ENCODE measurements at regions not wholly inside any gene's neighbourhood (a gene's known extent, or its start where the extent isn't known, plus 50 kb on each side); places are given as distances from the start of the nearest gene placed in this dataset.

DNA sequence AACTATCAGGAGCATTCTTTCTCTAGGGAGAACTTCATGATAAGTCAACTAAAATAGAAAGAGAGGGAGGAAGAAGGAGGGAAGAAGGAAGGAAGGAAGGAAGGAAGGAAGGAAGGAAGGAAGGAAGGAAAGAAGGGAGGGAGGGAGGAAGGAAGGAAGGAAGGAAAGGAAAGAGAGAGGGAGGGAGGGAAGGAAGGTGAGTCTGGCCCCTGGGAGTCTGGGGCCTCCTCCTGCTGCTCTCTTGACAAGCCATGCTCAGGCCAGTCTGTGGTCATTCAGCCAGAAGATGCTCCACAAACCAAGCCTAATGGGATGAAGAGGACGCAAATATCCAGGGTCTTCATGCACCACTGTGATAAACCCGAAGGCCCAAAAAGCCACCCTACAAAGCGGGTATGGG, 216.4 kb upstream of the AGAP1 start:
- no peak overlapping the region for H3K4me3 ChIP-seq
- no peaks in the 10 kb centered on the region for H3K27me3 ChIP-seq
- TF ChIP-seq EP300 (IDR thresholded peaks at IDR 0.05) (no peak), CTCF (IDR thresholded peaks at IDR 0.05) (no peak), POLR2AphosphoS5 (IDR thresholded peaks at IDR 0.05) (no peak), POLR2A (IDR thresholded peaks at IDR 0.05) (no peak)
- no peak overlapping the region for H3K27ac ChIP-seq
- H3K9me3 ChIP-seq, result no peaks in the 10 kb centered on the region
- 96 to 97% methylated on average over 3 of the region's 3 CpGs for WGBS, 2 donors
- DNase-seq, result no peak
- no peaks in the 10 kb centered on the region for H3K4me1 ChIP-seq
- intact Hi-C loops (cut with DNase I), result no loop called here
- H3K36me3 ChIP-seq, result no peaks in the 10 kb centered on the region

DNA sequence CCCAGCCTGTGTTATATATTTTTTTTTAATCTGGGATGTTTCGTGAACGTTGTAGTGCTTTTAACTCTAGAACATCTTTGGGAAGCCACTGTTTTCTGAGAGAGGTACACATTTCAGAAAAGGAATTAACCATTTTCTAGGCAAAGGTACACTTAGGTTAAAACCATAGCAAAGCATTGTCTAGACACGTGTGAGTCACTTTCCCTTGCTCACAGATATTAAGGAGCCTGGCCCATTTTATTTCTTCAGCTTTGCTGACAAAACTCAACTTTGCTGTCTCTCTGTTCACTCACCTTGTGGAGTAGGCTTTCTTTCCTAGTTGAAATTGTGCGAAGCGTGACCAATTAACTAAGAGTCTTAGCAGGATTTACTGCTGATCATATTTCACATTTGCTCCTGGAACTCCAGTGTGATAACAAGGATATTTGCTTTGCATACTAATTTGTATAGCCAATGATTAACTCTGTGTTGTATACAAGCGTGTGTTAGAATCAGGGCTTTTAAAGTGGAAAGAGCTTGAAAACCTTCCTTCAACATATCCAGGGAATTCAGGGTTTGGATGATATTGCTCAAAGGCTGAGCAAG, 215.0 kb upstream of the AGAP1 start:
- TF ChIP-seq POLR2A (IDR thresholded peaks at IDR 0.05) (no peak), EP300 (IDR thresholded peaks at IDR 0.05) (no peak), CTCF (IDR thresholded peaks at IDR 0.05) (no peak), POLR2AphosphoS5 (IDR thresholded peaks at IDR 0.05) (no peak)
- Histone ChIP-seq H3K27me3 (no peaks in the 10 kb centered on the region), H3K9me3 (no peaks in the 10 kb centered on the region), H3K4me1 (no peaks in the 10 kb centered on the region), H3K36me3 (no peaks in the 10 kb centered on the region), H3K4me3 (no peak overlapping the region), H3K27ac (no peak overlapping the region)
- intact Hi-C loops (cut with DNase I), result no loop called here
- DNase-seq, result no peak
- WGBS, 2 donors, result 41 to 80% methylated on average over 6 of the region's 6 CpGs

DNA sequence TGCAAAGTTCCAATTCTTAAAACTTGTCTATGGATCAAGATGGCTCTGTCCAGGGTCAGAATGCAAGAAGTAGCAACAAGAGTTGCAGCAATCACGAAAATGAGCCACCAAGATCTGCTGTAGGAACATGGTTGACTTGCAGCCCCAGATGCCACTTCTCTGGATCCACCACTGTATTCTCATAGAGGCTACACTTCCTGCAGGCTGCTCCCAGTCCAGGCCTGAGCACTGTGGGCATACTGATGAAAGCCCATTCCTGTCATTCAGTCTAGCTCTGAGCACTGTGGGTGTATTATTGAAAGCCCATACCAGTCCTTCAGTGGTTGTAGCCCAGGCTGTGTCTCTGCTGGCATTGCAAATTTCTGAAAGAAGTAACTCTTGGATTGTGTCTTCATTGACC, 213.9 kb upstream of the AGAP1 start:
- no peaks in the 10 kb centered on the region for H3K9me3 ChIP-seq
- H3K4me1 ChIP-seq, result no peaks in the 10 kb centered on the region
- no peak for DNase-seq
- no peak for TF ChIP-seq EP300 (IDR thresholded peaks at IDR 0.05)
- TF ChIP-seq POLR2A (IDR thresholded peaks at IDR 0.05), result no peak
- no peak for TF ChIP-seq CTCF (IDR thresholded peaks at IDR 0.05)
- no peak for TF ChIP-seq POLR2AphosphoS5 (IDR thresholded peaks at IDR 0.05)
- no peaks in the 10 kb centered on the region for H3K36me3 ChIP-seq
- H3K27ac ChIP-seq, result no peak overlapping the region
- no peaks in the 10 kb centered on the region for H3K27me3 ChIP-seq
- H3K4me3 ChIP-seq, result no peak overlapping the region
- 86 to 97% methylated on average over 1 of the region's 1 CpG for WGBS, 2 donors
- intact Hi-C loops (cut with DNase I), result no loop called here

GRCh38 chr2:235283246-235283645, 210.6 kb upstream of the AGAP1 start:
- H3K27ac ChIP-seq, result no peak overlapping the region
- no peak overlapping the region for H3K4me3 ChIP-seq
- no peaks in the 10 kb centered on the region for H3K4me1 ChIP-seq
- no peaks in the 10 kb centered on the region for H3K36me3 ChIP-seq
- TF ChIP-seq CTCF (IDR thresholded peaks at IDR 0.05), result no peak
- no peak for TF ChIP-seq EP300 (IDR thresholded peaks at IDR 0.05)
- no peak for TF ChIP-seq POLR2AphosphoS5 (IDR thresholded peaks at IDR 0.05)
- no peak for TF ChIP-seq POLR2A (IDR thresholded peaks at IDR 0.05)
- no peak for DNase-seq
- intact Hi-C loops (cut with DNase I), result no loop called here
- H3K9me3 ChIP-seq, result no peaks in the 10 kb centered on the region
- no peaks in the 10 kb centered on the region for H3K27me3 ChIP-seq
- WGBS, 2 donors, result 91 to 96% methylated on average over 2 of the region's 2 CpGs

Data from sigmoid colon (tissue), 6 donors.